ELF-1 (cell line): ENCODE measurements at regions not wholly inside any gene's neighbourhood (a gene's known extent, or its start where the extent isn't known, plus 50 kb on each side); places are given as distances from the start of the nearest gene placed in this dataset.

Experiments
- DNase-seq: peaks from one replicate; pipeline ENCODE4 v3.0.0-alpha.2; 2016; ENCODE audit warnings: low read depth, low spot score

DNA sequence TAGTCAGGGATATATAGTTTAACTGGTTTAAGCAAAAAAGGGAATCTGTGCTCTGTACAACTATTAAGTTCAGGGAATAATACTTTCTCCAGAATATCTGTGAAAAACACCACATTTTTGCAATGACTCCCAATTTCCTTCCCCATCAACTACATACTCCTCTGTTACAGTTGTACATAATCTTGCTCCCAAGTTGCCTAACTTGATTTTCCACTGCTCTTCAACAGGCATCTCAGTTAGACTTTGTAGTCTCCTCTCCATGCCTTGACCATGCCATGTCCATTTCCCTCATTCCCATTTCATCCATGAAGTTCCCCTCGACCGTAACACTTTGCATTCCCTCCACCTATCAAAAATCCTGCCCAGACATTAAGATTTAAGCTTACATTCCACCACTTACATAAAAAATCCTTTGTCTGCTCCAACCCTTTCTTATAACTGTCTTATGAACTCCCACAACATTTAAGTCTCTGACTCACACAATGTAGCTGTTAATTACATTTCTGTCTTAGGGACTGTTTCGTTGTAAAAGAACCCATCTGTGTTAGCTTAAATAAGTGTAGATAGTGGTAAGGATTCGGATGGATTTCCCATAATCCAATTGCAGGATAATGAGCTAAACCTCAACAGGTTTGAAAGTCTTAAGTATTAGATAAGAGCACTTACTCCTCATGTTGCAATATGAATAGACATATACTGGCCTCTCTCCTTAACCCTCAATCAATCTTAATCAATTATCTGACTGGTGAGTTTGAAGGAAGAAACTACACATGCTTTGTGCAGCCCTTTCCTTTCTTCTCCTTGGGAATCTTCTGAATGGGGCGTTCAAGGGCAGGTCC is 156.5 kb downstream of the PAWR start:
- no peak for DNase-seq

DNA sequence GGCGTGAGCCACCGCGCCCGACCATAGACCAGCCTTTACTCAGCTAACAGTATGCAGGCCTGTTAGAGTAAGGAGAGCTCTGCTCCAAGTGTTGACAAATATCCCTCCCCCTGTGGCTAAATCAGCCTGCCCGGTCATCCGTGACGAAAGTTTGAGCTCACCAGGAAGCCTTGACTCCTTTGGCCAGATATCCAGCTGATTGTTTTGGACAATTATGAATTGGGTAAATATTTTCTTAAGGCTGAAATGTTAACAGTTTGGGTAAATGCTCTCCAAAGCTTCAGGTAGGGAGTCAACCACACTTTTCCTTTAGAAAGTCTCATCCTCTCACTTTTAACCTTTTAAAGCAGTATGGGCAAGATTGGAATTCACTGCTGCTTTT is 157.9 kb downstream of the PAWR start:
- peak; percentile 56 for DNase-seq

DNA sequence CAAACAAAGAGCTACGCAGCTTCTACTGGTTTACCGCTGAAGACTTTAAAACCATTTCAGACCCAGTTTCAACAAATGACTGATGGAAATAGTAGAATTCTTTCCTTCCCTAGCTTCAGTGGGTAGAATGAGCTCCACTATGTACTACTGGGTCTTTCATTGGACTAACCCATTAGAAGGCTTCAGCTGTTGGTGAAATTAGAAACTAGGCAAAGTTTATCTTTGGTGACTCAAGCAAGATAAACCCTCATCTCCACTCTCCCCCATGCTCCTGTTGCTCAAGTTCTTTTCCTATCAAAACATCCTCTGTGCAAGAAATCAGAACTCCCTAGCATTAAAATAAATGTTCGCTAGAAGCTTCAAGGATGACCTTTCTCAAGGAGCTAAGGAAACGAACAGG is 159.2 kb downstream of the PAWR start:
- DNase-seq: no peak

- DNase-seq: no peak
Observed at GRCh38 chr12:79527473-79527872, 163.3 kb downstream of the PAWR start.

- DNase-seq: no peak
Observed at GRCh38 chr12:79525357-79525756, 165.4 kb downstream of the PAWR start.

DNA sequence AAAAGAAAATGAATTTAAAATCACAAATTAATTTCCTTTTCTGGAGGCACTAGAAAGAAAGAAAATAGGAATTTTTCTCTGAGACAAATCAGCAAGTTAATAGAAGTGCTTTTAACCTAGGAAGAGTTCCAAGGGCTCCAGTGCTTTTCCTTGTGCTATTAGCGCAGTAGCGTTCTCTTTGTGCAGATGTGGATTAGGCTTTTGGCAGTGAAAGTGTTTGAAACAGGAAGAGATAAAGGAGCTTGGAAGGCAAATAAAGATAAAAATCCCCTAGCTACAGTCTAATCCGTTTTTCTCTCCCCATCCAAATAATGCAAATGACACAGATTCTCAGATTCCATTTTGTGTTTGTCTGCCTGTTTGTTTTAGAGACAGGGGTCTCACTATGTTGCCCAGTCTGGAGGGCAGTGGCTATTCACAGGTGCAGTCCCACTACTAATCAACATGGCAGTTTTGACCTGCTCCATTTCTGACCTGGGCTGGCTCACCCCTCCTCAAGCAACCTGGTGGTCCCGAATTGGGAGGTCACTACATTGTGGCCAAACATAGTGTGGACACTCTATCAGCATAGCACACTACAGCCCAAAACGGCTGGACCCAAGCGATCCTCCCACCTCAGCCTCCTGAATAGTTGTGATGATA is 166.1 kb downstream of the PAWR start:
- no peak for DNase-seq

DNA sequence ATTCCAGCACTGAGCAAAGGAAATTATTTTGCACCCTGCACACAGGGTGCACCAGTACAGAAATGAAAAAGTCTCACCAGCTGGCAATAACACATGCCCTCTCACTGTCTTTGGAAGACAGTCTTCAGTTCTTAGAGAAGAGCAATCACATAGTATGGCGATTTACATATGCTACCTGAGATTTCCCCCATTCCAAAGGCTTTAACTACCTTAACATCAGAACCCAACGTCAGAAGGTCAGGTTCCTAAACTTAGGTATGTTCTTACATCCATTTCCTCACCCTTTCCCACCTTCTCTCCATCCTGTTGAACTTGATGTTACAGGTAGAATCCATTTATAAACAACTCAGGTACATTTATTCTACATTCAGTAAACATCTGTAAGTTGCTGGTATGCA is 167.8 kb downstream of the PAWR start:
- DNase-seq: no peak

GRCh38 chr12:79522257-79522988 is 168.3 kb downstream of the PAWR start:
- DNase-seq: no peak

DNA sequence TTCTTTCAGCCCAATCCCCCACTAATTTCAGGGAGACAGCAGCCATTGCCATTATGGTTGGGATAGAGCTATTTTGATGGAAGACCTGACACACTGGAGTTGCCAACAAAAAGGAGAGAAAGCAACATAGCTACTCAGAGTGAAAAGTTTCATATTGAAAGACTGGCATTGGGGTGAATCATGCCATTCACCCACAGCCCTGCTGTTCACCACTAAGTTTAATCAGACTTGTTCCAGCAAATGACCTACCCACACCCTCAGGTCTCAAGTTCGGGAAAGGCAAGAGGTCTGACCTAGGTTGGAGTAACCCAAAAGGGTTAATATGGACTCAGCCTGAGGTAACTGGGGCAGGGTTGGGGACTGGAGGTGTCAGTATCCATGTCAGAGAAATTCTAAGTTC is 169.2 kb downstream of the PAWR start:
- DNase-seq: no peak

DNA sequence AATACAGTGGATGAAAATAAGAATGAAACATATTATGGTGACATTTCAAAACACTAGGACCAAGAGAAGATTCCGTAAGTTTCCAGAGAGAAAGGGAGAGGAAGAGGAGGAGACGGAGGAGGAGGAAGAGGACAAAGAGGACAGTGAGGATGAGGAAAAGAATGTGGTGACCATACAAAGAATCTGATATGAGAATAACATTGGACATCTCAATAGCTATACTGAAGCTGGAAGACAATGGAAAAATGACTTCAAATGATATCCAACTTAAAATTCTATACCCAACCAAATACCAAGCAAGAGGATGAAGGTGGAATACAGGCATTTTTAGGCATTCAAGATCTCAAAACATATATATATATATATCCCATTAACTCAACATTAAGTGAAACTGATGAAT is 173.4 kb downstream of the PAWR start:
- no peak for DNase-seq

DNA sequence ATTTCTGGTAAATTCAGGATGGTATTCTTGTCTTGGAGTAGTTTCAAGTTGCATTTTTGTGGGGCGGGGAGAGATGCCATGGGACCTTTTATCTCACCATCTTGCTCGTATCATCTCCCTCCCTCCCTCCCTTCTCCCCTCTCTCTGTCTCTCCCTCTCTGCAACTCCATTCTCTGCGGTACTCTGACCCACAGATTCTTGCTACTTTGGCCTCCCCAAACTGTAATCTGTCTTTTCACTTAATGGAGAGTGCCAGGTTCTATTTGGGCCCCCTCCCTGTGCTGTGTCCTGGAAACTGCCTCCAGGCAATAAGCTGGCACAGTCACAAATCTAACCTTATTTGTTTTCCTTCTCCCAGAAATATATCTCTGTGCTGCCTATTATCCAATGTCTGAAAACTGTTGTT is 175.2 kb downstream of the PAWR start:
- DNase-seq: no peak

DNA sequence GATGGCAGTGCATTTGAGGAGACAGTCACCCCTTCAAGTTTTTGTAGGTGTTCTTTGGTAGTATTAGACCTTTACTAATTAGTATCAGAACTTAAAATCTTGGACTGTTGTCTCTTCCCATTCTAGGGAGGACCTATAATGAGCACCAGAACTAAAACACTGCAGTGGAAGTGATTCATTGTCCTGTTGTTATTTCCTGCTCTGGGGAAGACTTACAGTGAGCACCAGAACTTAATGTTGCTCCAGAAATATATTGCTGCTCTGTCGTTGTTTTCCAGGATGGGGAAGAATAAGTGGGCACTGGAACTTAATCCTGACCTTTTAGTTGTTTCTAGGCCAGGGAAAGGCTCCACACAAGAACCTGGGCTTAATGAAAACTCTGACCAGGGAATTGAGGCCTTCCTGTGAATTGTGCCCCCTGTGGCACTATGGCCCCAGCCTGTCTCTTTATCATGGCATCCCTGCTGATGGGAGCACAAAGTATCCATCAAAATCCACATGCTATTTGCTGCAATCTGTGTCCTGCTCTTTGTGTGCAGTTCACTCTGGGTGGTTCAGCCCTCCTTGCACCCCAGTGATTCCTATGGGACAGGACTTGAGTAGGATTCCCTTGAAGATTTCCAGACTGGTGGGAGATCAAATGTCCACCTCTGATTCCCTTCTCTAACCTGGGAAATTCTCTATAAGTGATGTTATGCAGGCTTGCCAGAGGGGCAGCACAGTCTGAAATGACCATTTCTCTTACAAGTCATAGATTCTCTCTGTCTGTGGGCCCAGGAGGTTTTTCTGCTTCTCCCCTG is 175.8 kb downstream of the PAWR start:
- DNase-seq: no peak

- peak; percentile 53 for DNase-seq
Observed at GRCh38 chr12:79512068-79512467, 178.7 kb downstream of the PAWR start.

GRCh38 chr12:79508622-79509021 is 182.1 kb downstream of the PAWR start:
- DNase-seq: no peak
